H1 (cell line): ENCODE measurements at regions not wholly inside any gene's neighbourhood (a gene's known extent, or its start where the extent isn't known, plus 50 kb on each side); places are given as distances from the start of the nearest gene placed in this dataset.

Experiments
- TF ChIP-seq, protein P1 (sequence below): IDR thresholded peaks from 2 replicates; pipeline ENCODE4 v1.6.1; 2012; ENCODE audit warnings: inconsistent platforms

DNA sequence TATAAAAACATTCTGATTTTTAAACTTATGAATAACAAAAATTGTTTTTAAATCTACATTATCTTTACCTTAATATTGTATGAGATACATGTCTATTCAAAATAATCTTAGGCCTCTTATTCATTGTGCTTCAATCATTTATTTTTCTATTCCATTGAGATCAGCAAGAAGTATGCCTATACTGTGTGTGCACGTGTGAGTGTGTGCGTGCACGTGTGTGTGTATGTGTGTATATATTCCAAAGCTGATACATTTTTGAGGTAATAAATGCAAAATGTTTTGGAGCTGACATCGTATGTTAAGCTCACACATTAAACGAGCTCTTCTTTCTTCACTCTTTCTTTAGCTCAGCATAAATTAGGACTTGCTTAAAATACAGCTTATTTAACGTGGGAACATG is 1701.2 kb upstream of the PCDH10 start (continued):
- TF ChIP-seq, protein P1, sequence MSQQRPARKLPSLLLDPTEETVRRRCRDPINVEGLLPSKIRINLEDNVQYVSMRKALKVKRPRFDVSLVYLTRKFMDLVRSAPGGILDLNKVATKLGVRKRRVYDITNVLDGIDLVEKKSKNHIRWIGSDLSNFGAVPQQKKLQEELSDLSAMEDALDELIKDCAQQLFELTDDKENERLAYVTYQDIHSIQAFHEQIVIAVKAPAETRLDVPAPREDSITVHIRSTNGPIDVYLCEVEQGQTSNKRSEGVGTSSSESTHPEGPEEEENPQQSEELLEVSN = no peak
